T-helper 1 cell (primary cell): ENCODE measurements at regions not wholly inside any gene's neighbourhood (a gene's known extent, or its start where the extent isn't known, plus 50 kb on each side); places are given as distances from the start of the nearest gene placed in this dataset.
"Not testable (repeated sequence)": the region's sequence is repeated elsewhere in the genome, so short reads cannot be mapped to it uniquely, and the experiment has no call there.

Experiments used
- DNase-seq, 5 donors: peaks; one replicate each; pipeline ENCODE4 v3.0.0-alpha.2; 2012 to 2020

GRCh38 chr10:36026081-36026480 lies 384.0 kb upstream of the FZD8 start:
- DNase-seq, result no peak

- no peak for DNase-seq
These were observed 381.8 kb upstream of the FZD8 start for GRCh38 chr10:36023939-36024338.

- no peak for DNase-seq
These were observed 379.0 kb upstream of the FZD8 start for GRCh38 chr10:36021096-36021495.

GRCh38 chr10:36019749-36020148 lies 377.7 kb upstream of the FZD8 start:
- no peak for DNase-seq

- DNase-seq, result no peak
These were observed 376.9 kb upstream of the FZD8 start for GRCh38 chr10:36018996-36019395.

- no peak for DNase-seq
These were observed 375.0 kb upstream of the FZD8 start for GRCh38 chr10:36017137-36017536.

GRCh38 chr10:36007369-36007768 lies 365.3 kb upstream of the FZD8 start:
- DNase-seq, result no peak

- no peak for DNase-seq
These were observed 361.6 kb upstream of the FZD8 start for GRCh38 chr10:36003688-36004087.

GRCh38 chr10:36003031-36003600 lies 361.0 kb upstream of the FZD8 start:
- no peak for DNase-seq

- no peak for DNase-seq
These were observed 360.3 kb upstream of the FZD8 start for GRCh38 chr10:36002445-36002844.

GRCh38 chr10:36000754-36001153 lies 358.7 kb upstream of the FZD8 start:
- not testable (repeated sequence) for DNase-seq

- DNase-seq, result no peak
These were observed 355.9 kb upstream of the FZD8 start for GRCh38 chr10:35998026-35998425.

- DNase-seq, result no peak
These were observed 353.4 kb upstream of the FZD8 start for GRCh38 chr10:35995485-35995884.

GRCh38 chr10:35993591-35994515 lies 351.8 kb upstream of the FZD8 start:
- no peak for DNase-seq

- DNase-seq, result no peak
These were observed 350.0 kb upstream of the FZD8 start for GRCh38 chr10:35992107-35992506.

GRCh38 chr10:35986756-35987502 lies 344.8 kb upstream of the FZD8 start:
- no peak for DNase-seq

GRCh38 chr10:35979116-35979515 lies 337.0 kb upstream of the FZD8 start:
- DNase-seq, result no peak

- DNase-seq, result not testable (repeated sequence)
These were observed 332.0 kb upstream of the FZD8 start for GRCh38 chr10:35973912-35974591.

GRCh38 chr10:35972275-35972674 lies 330.2 kb upstream of the FZD8 start:
- no peak for DNase-seq

GRCh38 chr10:35971397-35971796 lies 329.3 kb upstream of the FZD8 start:
- no peak for DNase-seq

- no peak for DNase-seq
These were observed 321.6 kb upstream of the FZD8 start for GRCh38 chr10:35963685-35964084.

- no peak for DNase-seq
These were observed 319.4 kb upstream of the FZD8 start for GRCh38 chr10:35961501-35961900.

- no peak for DNase-seq
These were observed 317.2 kb upstream of the FZD8 start for GRCh38 chr10:35959252-35959651.
